ENCODE measurements at regions not wholly inside any gene's neighbourhood (a gene's known extent, or its start where the extent isn't known, plus 50 kb on each side); places are given as distances from the start of the nearest gene placed in this dataset.

- Histone ChIP-seq H3K27ac (no peak overlapping the region), H3K4me1 (no peaks in the 10 kb centered on the region), H3K9me3 (peaks cover 0 to 10% (median 0%) of the 10 kb centered on the region in 3 donors), H3K36me3 (replicated peaks in 1 of 2; ENCODE audit: insufficient read depth in 1 of 2, low read depth in 2 of 2) (no peaks in the 10 kb centered on the region), H3K27me3 (no peaks in the 10 kb centered on the region), H3K4me3 (no peak overlapping the region)
- TF ChIP-seq CTCF (IDR thresholded peaks at IDR 0.05) (no peak), POLR2A (IDR thresholded peaks at IDR 0.05) (no peak)
- DNase-seq (no peak), ATAC-seq (no peak)
- intact Hi-C loops (cut with DNase I), result no loop called here
- WGBS, 2 donors, result 79 to 81% methylated on average over 4 of the region's 4 CpGs
Measured at GRCh38 chr5:135655468-135655815, 76.7 kb upstream of the CXCL14 start.

GRCh38 chr5:135654761-135655467 lies 76.1 kb upstream of the CXCL14 start:
- no peak overlapping the region for H3K27ac ChIP-seq
- no peaks in the 10 kb centered on the region for H3K4me1 ChIP-seq
- no peak for TF ChIP-seq CTCF (IDR thresholded peaks at IDR 0.05)
- no peak for ATAC-seq
- WGBS, 2 donors, result 75 to 76% methylated on average over 12 of the region's 12 CpGs
- H3K4me3 ChIP-seq, result no peak overlapping the region
- H3K36me3 ChIP-seq (replicated peaks in 1 of 2; ENCODE audit: insufficient read depth in 1 of 2, low read depth in 2 of 2), result no peaks in the 10 kb centered on the region
- H3K9me3 ChIP-seq, result peaks cover 0 to 10% (median 0%) of the 10 kb centered on the region in 3 donors
- no peaks in the 10 kb centered on the region for H3K27me3 ChIP-seq
- no peak for DNase-seq
- intact Hi-C loops (cut with DNase I), result no loop called here

- TF ChIP-seq CTCF (IDR thresholded peaks at IDR 0.05) (no peak), POLR2A (IDR thresholded peaks at IDR 0.05) (no peak)
- Histone ChIP-seq H3K27me3 (no peaks in the 10 kb centered on the region), H3K9me3 (no peaks in the 10 kb centered on the region), H3K27ac (no peak overlapping the region), H3K36me3 (replicated peaks in 1 of 2; ENCODE audit: insufficient read depth in 1 of 2, low read depth in 2 of 2) (no peaks in the 10 kb centered on the region), H3K4me1 (no peaks in the 10 kb centered on the region), H3K4me3 (no peak overlapping the region)
- DNase-seq, result no peak
- intact Hi-C loops (cut with DNase I), result no loop called here
- no peak for ATAC-seq
Measured at GRCh38 chr5:135651156-135651555, 72.4 kb upstream of the CXCL14 start.

GRCh38 chr5:135650081-135650480 lies 71.3 kb upstream of the CXCL14 start:
- ATAC-seq (no peak), DNase-seq (no peak)
- no peaks in the 10 kb centered on the region for H3K36me3 ChIP-seq (replicated peaks in 1 of 2; ENCODE audit: insufficient read depth in 1 of 2, low read depth in 2 of 2)
- H3K27me3 ChIP-seq, result no peaks in the 10 kb centered on the region
- 75 to 77% methylated on average over 2 of the region's 2 CpGs for WGBS, 2 donors
- no peaks in the 10 kb centered on the region for H3K4me1 ChIP-seq
- no peaks in the 10 kb centered on the region for H3K9me3 ChIP-seq
- H3K4me3 ChIP-seq, result no peak overlapping the region
- TF ChIP-seq POLR2A (IDR thresholded peaks at IDR 0.05) (no peak), CTCF (IDR thresholded peaks at IDR 0.05) (no peak)
- H3K27ac ChIP-seq, result no peak overlapping the region
- intact Hi-C loops (cut with DNase I), result no loop called here

GRCh38 chr5:135649435-135649834 lies 70.6 kb upstream of the CXCL14 start:
- no peaks in the 10 kb centered on the region for H3K9me3 ChIP-seq
- H3K4me1 ChIP-seq, result no peaks in the 10 kb centered on the region
- no peak overlapping the region for H3K27ac ChIP-seq
- no peaks in the 10 kb centered on the region for H3K36me3 ChIP-seq (replicated peaks in 1 of 2; ENCODE audit: insufficient read depth in 1 of 2, low read depth in 2 of 2)
- ATAC-seq (no peak), DNase-seq (no peak)
- H3K4me3 ChIP-seq, result no peak overlapping the region
- WGBS, 2 donors, result 82 to 86% methylated on average over 3 of the region's 3 CpGs
- no peaks in the 10 kb centered on the region for H3K27me3 ChIP-seq
- intact Hi-C loops (cut with DNase I), result no loop called here
- TF ChIP-seq POLR2A (IDR thresholded peaks at IDR 0.05) (no peak), CTCF (IDR thresholded peaks at IDR 0.05) (no peak)

Data from body of pancreas (tissue), 4 donors.